Endometrial microvascular endothelial cells (primary cell): ENCODE measurements at regions not wholly inside any gene's neighbourhood (a gene's known extent, or its start where the extent isn't known, plus 50 kb on each side); places are given as distances from the start of the nearest gene placed in this dataset.
"Not testable (repeated sequence)": the region's sequence is repeated elsewhere in the genome, so short reads cannot be mapped to it uniquely, and the experiment has no call there.

ENCODE experiments used
- in situ Hi-C: cut with HindIII; loops from 2 replicates; pipeline ENCODE4 v1.10.0; 2017; ENCODE audit warnings: low sequenced_read_pairs, low pct_unique_long_range_greater_than_20kb; ENCODE audit errors: inconsistent ontology term

GRCh38 chr14:31911160-31911559 is 165.9 kb upstream of the ARHGAP5 start:
- in situ Hi-C loops: no loop called here

- in situ Hi-C loops: no loop called here
Measured at GRCh38 chr14:31913370-31913769, 163.7 kb upstream of the ARHGAP5 start.

GRCh38 chr14:31918289-31918688 is 158.8 kb upstream of the ARHGAP5 start:
- in situ Hi-C loops: not testable (repeated sequence)

GRCh38 chr14:31920001-31920400 is 157.1 kb upstream of the ARHGAP5 start:
- in situ Hi-C loops: no loop called here

GRCh38 chr14:31920989-31921650 is 156.0 kb upstream of the ARHGAP5 start:
- in situ Hi-C loops: no loop called here

GRCh38 chr14:31921721-31922120 is 155.4 kb upstream of the ARHGAP5 start:
- in situ Hi-C loops: no loop called here

GRCh38 chr14:31926123-31926522 is 151.0 kb upstream of the ARHGAP5 start:
- in situ Hi-C loops: loop anchor here (25.0 kb wide), 1 partner anchor 364 kb away; the partner anchor contains the start of gene NUBPL

- in situ Hi-C loops: loop anchor here (25.0 kb wide), 1 partner anchor 364 kb away; the partner anchor contains the start of gene NUBPL
Measured at GRCh38 chr14:31926652-31927347, 150.3 kb upstream of the ARHGAP5 start.

- in situ Hi-C loops: loop anchor here (25.0 kb wide), 1 partner anchor 365 kb away; the partner anchor contains the start of gene NUBPL
Measured at GRCh38 chr14:31927348-31927832, 149.7 kb upstream of the ARHGAP5 start.

GRCh38 chr14:31930070-31930469 is 147.0 kb upstream of the ARHGAP5 start:
- in situ Hi-C loops: loop anchor here (25.0 kb wide), 1 partner anchor 368 kb away; the partner anchor contains the start of gene NUBPL

GRCh38 chr14:31930493-31931240 is 146.4 kb upstream of the ARHGAP5 start:
- in situ Hi-C loops: loop anchor here (25.0 kb wide), 1 partner anchor 368 kb away; the partner anchor contains the start of gene NUBPL

- in situ Hi-C loops: loop anchor here (25.0 kb wide), 1 partner anchor 370 kb away; the partner anchor contains the start of gene NUBPL
Measured at GRCh38 chr14:31932675-31933074, 144.4 kb upstream of the ARHGAP5 start.

- in situ Hi-C loops: loop anchor here (25.0 kb wide), 1 partner anchor 371 kb away; the partner anchor contains the start of gene NUBPL
Measured at GRCh38 chr14:31933716-31934115, 143.4 kb upstream of the ARHGAP5 start.

GRCh38 chr14:31934767-31935266 is 142.3 kb upstream of the ARHGAP5 start:
- in situ Hi-C loops: loop anchor here (25.0 kb wide), 1 partner anchor 373 kb away; the partner anchor contains the start of gene NUBPL

GRCh38 chr14:31935391-31935790 is 141.7 kb upstream of the ARHGAP5 start:
- in situ Hi-C loops: loop anchor here (25.0 kb wide), 1 partner anchor 373 kb away; the partner anchor contains the start of gene NUBPL

- in situ Hi-C loops: loop anchor here (25.0 kb wide), 1 partner anchor 374 kb away; the partner anchor contains the start of gene NUBPL
Measured at GRCh38 chr14:31936115-31936514, 141.0 kb upstream of the ARHGAP5 start.

- in situ Hi-C loops: loop anchor here (25.0 kb wide), 1 partner anchor 376 kb away; the partner anchor contains the start of gene NUBPL
Measured at GRCh38 chr14:31937730-31938346, 139.3 kb upstream of the ARHGAP5 start.

GRCh38 chr14:31939934-31940333 is 137.2 kb upstream of the ARHGAP5 start:
- in situ Hi-C loops: loop anchor here (25.0 kb wide), 1 partner anchor 378 kb away; the partner anchor contains the start of gene NUBPL
